ENCODE measurements at regions not wholly inside any gene's neighbourhood (a gene's known extent, or its start where the extent isn't known, plus 50 kb on each side); places are given as distances from the start of the nearest gene placed in this dataset.
A peak's percentile ranks its signal among the peaks of the same experiment; 100 is the strongest.
"Not testable (repeated sequence)": the region's sequence is repeated elsewhere in the genome, so short reads cannot be mapped to it uniquely, and the experiment has no call there.

- intact Hi-C loops (cut with DNase I), result no loop called here
- TF ChIP-seq, protein P1, sequence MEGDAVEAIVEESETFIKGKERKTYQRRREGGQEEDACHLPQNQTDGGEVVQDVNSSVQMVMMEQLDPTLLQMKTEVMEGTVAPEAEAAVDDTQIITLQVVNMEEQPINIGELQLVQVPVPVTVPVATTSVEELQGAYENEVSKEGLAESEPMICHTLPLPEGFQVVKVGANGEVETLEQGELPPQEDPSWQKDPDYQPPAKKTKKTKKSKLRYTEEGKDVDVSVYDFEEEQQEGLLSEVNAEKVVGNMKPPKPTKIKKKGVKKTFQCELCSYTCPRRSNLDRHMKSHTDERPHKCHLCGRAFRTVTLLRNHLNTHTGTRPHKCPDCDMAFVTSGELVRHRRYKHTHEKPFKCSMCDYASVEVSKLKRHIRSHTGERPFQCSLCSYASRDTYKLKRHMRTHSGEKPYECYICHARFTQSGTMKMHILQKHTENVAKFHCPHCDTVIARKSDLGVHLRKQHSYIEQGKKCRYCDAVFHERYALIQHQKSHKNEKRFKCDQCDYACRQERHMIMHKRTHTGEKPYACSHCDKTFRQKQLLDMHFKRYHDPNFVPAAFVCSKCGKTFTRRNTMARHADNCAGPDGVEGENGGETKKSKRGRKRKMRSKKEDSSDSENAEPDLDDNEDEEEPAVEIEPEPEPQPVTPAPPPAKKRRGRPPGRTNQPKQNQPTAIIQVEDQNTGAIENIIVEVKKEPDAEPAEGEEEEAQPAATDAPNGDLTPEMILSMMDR (IDR thresholded peaks at IDR 0.05), result no peak
- no peak for TF ChIP-seq POLR2AphosphoS5 (IDR thresholded peaks at IDR 0.05)
- TF ChIP-seq POLR2A (IDR thresholded peaks at IDR 0.05), result no peak
- no peak for TF ChIP-seq EP300 (IDR thresholded peaks at IDR 0.05)
- H3K27me3 ChIP-seq, result no peaks in the 10 kb centered on the region
- peaks cover 4 to 42% (median 33%) of the 10 kb centered on the region in 4 donors for H3K4me1 ChIP-seq
- no peak for DNase-seq
- no peak overlapping the region for H3K27ac ChIP-seq
- H3K9me3 ChIP-seq, result no peaks in the 10 kb centered on the region
- H3K4me3 ChIP-seq, result no peak overlapping the region
- peaks cover 0 to 28% (median 5%) of the 10 kb centered on the region in 4 donors for H3K36me3 ChIP-seq
- 95 to 96% methylated on average over 3 of the region's 3 CpGs for WGBS, 2 donors
Measured at GRCh38 chr1:184832517-184832916, 77.9 kb upstream of the EDEM3 start.

DNA sequence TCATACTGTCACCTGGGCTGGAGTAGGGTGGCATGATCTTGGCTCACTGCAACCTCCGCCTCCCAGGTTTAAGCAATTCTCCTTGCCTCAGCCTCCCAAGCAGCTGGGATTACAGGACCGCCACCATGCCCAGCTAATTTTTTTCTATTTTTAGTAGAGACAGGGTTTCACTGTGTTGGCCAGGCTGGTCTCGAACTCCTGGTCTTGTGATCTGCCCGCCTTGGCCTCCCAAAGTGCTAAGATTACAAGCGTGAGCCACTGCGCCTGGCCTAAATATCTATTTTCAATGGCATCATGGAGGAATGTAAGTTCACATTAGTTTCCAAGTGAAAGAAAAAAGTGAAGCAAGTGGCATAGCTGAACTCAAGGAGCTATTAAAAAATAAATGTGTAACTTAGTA, 74.8 kb upstream of the EDEM3 start:
- H3K4me3 ChIP-seq, H3K9me3 ChIP-seq, DNase-seq, H3K27me3 ChIP-seq: not testable (repeated sequence)
- Histone ChIP-seq H3K4me1 (peaks cover 0 to 52% (median 45%) of the 10 kb centered on the region in 4 donors), H3K36me3 (peaks cover 0 to 28% (median 5%) of the 10 kb centered on the region in 4 donors), H3K27ac (peak overlapping the region in 2 of 4 donors; percentile 79 to 86)
- intact Hi-C loops (cut with DNase I), result loop anchor here (5.0 to 10.0 kb wide), 2 partner anchors 55 to 143 kb away; partner anchors contain the start of gene NIBAN1
- WGBS, 2 donors, result 96 to 99% methylated on average over 6 of the region's 6 CpGs

GRCh38 chr1:184828369-184828717, 73.7 kb upstream of the EDEM3 start:
- WGBS, 2 donors, result 83 to 86% methylated on average over 2 of the region's 2 CpGs
- peaks cover 0 to 63% (median 56%) of the 10 kb centered on the region in 4 donors for H3K4me1 ChIP-seq
- peak overlapping the region; percentile 72 to 86 (median 82) for H3K27ac ChIP-seq
- no peaks in the 10 kb centered on the region for H3K9me3 ChIP-seq
- DNase-seq, result no peak
- peaks cover 0 to 28% (median 5%) of the 10 kb centered on the region in 4 donors for H3K36me3 ChIP-seq
- H3K27me3 ChIP-seq, result no peaks in the 10 kb centered on the region
- H3K4me3 ChIP-seq, result no peak overlapping the region
- TF ChIP-seq EP300 (IDR thresholded peaks at IDR 0.05), result no peak
- TF ChIP-seq POLR2A (IDR thresholded peaks at IDR 0.05), result no peak
- TF ChIP-seq POLR2AphosphoS5 (IDR thresholded peaks at IDR 0.05), result no peak
- TF ChIP-seq, protein P1 (IDR thresholded peaks at IDR 0.05), result no peak
- intact Hi-C loops (cut with DNase I), result loop anchor here (5.0 to 10.0 kb wide), 2 partner anchors 56 to 144 kb away; partner anchors contain the start of gene NIBAN1

GRCh38 chr1:184827600-184828368, 73.1 kb upstream of the EDEM3 start:
- intact Hi-C loops (cut with DNase I), result loop anchor here (5.0 to 10.0 kb wide), 2 partner anchors 57 to 145 kb away; partner anchors contain the start of gene NIBAN1
- TF ChIP-seq POLR2AphosphoS5 (IDR thresholded peaks at IDR 0.05) (peak in 3 of 4 donors; percentile 35 to 58 (median 42)), EP300 (IDR thresholded peaks at IDR 0.05) (no peak)
- DNase-seq, result no peak
- no peaks in the 10 kb centered on the region for H3K9me3 ChIP-seq
- peaks cover 2 to 29% (median 7%) of the 10 kb centered on the region in 4 donors for H3K36me3 ChIP-seq
- 85 to 91% methylated on average over 8 of the region's 8 CpGs for WGBS, 2 donors
- H3K4me3 ChIP-seq, result no peak overlapping the region
- H3K27ac ChIP-seq, result peak overlapping the region; percentile 72 to 86 (median 82)
- H3K27me3 ChIP-seq, result no peaks in the 10 kb centered on the region
- H3K4me1 ChIP-seq, result peaks cover 0 to 69% (median 62%) of the 10 kb centered on the region in 4 donors

DNA sequence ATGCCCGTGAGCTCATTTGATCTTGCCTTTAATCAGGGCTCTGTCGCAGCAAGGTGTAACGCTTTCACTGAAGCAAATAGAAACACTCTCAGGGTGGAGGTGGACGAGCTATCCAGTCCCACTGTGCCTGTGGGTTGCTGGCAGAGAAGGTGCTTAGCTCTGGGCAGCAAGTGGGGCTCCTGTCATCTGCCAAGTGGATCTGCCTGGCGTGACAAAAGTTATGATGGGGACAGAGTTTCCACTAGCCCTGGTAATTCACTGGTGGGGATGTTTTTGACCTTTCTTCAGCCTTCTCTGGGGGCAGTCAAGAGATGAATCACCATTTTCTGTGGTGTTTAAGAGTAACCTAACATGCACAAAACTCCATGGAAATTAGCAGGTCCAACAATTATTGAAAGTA, 71.3 kb upstream of the EDEM3 start:
- no peak for DNase-seq
- Histone ChIP-seq H3K27me3 (no peaks in the 10 kb centered on the region), H3K27ac (peak overlapping the region; percentile 66 to 86 (median 82)), H3K9me3 (no peaks in the 10 kb centered on the region), H3K36me3 (peaks cover 5 to 34% (median 15%) of the 10 kb centered on the region in 4 donors), H3K4me1 (peaks cover 0 to 87% (median 80%) of the 10 kb centered on the region in 4 donors), H3K4me3 (no peak overlapping the region)
- 90 to 93% methylated on average over 5 of the region's 5 CpGs for WGBS, 2 donors
- TF ChIP-seq POLR2A (IDR thresholded peaks at IDR 0.05) (no peak), EP300 (IDR thresholded peaks at IDR 0.05) (no peak)
- intact Hi-C loops (cut with DNase I), result loop anchor here (5.0 to 10.0 kb wide), 2 partner anchors 59 to 146 kb away; partner anchors contain the start of gene NIBAN1

DNA sequence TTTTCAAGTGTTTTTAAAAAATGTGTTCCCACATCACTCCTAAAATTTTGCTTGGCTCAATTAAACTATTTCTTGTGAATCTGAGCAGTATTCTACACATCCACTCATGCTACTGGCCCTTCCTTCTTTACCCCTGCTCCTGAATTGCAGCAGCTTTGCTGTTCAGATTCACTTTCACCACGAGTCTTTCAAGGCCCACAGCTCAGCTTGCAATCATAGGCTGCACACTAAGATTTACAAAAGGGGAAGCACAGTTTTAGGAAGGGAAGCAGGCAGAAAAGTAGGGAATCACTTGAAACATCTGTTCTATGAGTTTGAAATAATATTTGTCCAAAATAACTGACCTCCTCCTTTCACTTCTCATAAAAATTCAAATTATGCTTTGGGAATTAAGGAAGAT, 70.9 kb upstream of the EDEM3 start:
- Histone ChIP-seq H3K4me1 (peaks cover 0 to 91% (median 84%) of the 10 kb centered on the region in 4 donors), H3K27me3 (no peaks in the 10 kb centered on the region), H3K4me3 (no peak overlapping the region), H3K36me3 (peaks cover 5 to 32% (median 13%) of the 10 kb centered on the region in 4 donors), H3K27ac (peak overlapping the region; percentile 66 to 86 (median 82)), H3K9me3 (no peaks in the 10 kb centered on the region)
- intact Hi-C loops (cut with DNase I), result loop anchor here (5.0 to 10.0 kb wide), 2 partner anchors 59 to 147 kb away; partner anchors contain the start of gene NIBAN1
- WGBS, 2 donors, result 57 to 81% methylated on average over 1 of the region's 1 CpG
- no peak for DNase-seq
- TF ChIP-seq POLR2AphosphoS5 (IDR thresholded peaks at IDR 0.05) (no peak), POLR2A (IDR thresholded peaks at IDR 0.05) (no peak), EP300 (IDR thresholded peaks at IDR 0.05) (no peak)
- TF ChIP-seq, protein P1 (IDR thresholded peaks at IDR 0.05), result no peak

All from sigmoid colon (tissue), 6 donors.